Stimulated activated naive B cell treated with anti-CD40 and anti-IgM and Interleukin-4, amounts not matched to agents 10 μg/mL and 1 μg/mL and 100 μg/mL, for 72 hours (primary cell): ENCODE measurements at regions not wholly inside any gene's neighbourhood (a gene's known extent, or its start where the extent isn't known, plus 50 kb on each side); places are given as distances from the start of the nearest gene placed in this dataset.

ENCODE experiments used
- ATAC-seq, 2 donors: fragments of 150-1000 bp; cut with Tn5 transposase; replicated peaks; 2 replicates each; pipeline ENCODE4 v1.10.0; 2021; ENCODE audit warnings: moderate library complexity in 1 of 2
- DNase-seq: peaks from one replicate; pipeline ENCODE4 v3.0.0; 2021
- H3K27ac Mint-ChIP-seq: one replicate; pipeline ENCODE4 v1.8.0; 2022; ENCODE audit warnings: mild to moderate bottlenecking, mixed read lengths
- H3K27me3 Mint-ChIP-seq, 2 donors: one replicate each; pipeline ENCODE4 v1.8.0; 2022; ENCODE audit warnings: mixed read lengths in 2 of 2
- H3K36me3 Mint-ChIP-seq, 2 donors: one replicate each; pipeline ENCODE4 v1.8.0; 2022; ENCODE audit warnings: mixed read lengths in 2 of 2, mild to moderate bottlenecking in 1 of 2
- H3K4me1 Mint-ChIP-seq, 2 donors: one replicate each; pipeline ENCODE4 v1.8.0; 2022; ENCODE audit warnings: mixed read lengths in 2 of 2, mild to moderate bottlenecking in 1 of 2
- H3K4me3 Mint-ChIP-seq, 2 donors: one replicate each; pipeline ENCODE4 v1.8.0; 2022; ENCODE audit warnings: mild to moderate bottlenecking in 2 of 2, mixed read lengths in 2 of 2, moderate library complexity in 1 of 2
- H3K9me3 Mint-ChIP-seq, 2 donors: one replicate each; pipeline ENCODE4 v1.8.0; 2022; ENCODE audit warnings: mixed read lengths in 2 of 2, mild to moderate bottlenecking in 1 of 2

DNA sequence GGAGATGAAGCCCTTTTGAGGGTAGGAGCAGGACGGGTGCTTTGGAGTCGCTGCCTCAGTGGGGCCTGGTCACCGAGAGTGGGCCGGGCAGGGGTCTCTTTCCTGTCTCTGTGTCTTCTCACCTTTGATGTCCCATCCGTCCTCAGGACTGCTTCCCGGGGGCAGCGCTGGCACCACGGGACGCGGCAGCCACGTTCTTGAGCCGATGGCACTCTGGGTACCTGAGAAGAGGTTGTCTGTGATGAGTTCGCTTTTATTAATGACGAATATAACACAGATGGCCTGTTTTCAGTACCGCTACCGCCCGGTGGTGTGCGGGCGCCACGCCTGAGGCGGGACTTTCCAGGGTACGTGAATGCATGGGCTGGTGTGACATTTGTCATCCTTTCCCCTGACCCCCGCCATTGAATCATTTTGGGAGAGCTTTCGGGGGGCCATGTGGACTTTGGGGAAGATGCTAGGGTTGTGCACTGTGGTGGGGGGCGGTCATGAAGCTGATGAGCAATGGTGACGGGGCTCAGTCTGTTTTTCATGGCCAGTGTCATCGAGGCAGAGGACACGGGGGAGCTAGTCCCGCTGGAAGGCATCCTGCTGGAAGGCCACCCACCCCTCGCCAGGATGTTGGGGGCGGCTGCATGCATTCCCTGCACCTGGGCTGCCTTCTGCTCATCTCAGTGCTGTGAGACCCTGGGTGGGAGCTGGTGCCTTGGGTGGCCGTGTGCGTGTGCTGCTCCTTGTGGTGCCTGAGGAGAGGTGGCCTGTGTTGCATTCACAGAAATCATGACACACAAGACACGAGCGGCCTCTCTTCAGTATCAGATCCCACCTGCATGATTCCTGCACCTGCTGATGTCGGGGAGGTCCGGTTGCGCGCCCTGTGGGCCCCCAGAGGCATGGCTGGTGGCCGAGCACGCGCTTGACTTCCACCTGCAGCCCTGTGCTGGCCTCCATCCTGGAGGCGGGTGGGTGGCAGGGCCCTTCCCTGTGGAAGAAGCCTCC is 162.5 kb upstream of the RTL1 start:
- Mint-ChIP-seq H3K9me3 (peaks cover 5% of the 10 kb centered on the region in 2 donors), H3K4me3 (no peak overlapping the region), H3K4me1 (peaks cover 4 to 9% of the 10 kb centered on the region in 2 donors), H3K27me3 (peaks cover 36 to 46% of the 10 kb centered on the region in 2 donors), H3K27ac (no peak overlapping the region), H3K36me3 (no peaks in the 10 kb centered on the region)
- no peak for ATAC-seq
- no peak for DNase-seq

DNA sequence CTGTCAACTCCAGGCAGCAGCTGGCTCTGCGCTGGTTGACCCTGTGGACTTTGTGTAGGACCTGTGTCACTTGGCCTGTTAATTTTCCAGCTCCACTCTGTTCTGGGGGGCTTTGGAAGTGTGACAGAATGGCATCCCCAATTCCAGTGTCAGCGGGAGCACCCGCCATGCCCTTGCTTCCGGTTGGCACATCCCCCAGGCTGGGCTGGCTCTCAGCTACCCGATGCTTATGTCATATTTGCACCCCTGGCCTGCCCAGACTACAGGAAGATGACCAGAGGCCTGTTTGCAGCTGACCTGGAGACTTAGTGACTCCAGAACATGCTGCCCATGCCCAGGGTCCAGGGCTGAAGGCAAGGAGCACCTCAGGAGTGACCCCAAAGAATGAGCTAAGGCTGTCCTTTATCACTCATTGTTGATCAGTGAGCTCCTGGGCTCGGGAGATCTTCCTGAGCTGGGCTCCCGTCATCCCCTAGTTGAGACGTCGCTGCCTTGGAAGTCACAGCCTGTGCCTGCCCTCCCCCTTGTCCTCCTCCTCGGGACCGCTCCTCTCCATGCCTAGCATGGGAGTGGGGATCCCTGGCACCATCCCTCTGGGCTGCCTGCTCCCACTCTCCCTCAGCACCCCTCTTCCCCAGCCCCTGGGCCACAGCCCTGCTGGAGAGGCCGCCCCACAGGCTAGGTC is 163.4 kb upstream of the RTL1 start:
- DNase-seq (no peak), ATAC-seq (peak in 1 of 2 donors; percentile 7)
- Mint-ChIP-seq H3K27ac (no peak overlapping the region), H3K36me3 (no peaks in the 10 kb centered on the region), H3K4me3 (no peak overlapping the region), H3K27me3 (peaks cover 41 to 46% of the 10 kb centered on the region in 2 donors), H3K9me3 (no peaks in the 10 kb centered on the region), H3K4me1 (peaks cover 4 to 9% of the 10 kb centered on the region in 2 donors)

DNA sequence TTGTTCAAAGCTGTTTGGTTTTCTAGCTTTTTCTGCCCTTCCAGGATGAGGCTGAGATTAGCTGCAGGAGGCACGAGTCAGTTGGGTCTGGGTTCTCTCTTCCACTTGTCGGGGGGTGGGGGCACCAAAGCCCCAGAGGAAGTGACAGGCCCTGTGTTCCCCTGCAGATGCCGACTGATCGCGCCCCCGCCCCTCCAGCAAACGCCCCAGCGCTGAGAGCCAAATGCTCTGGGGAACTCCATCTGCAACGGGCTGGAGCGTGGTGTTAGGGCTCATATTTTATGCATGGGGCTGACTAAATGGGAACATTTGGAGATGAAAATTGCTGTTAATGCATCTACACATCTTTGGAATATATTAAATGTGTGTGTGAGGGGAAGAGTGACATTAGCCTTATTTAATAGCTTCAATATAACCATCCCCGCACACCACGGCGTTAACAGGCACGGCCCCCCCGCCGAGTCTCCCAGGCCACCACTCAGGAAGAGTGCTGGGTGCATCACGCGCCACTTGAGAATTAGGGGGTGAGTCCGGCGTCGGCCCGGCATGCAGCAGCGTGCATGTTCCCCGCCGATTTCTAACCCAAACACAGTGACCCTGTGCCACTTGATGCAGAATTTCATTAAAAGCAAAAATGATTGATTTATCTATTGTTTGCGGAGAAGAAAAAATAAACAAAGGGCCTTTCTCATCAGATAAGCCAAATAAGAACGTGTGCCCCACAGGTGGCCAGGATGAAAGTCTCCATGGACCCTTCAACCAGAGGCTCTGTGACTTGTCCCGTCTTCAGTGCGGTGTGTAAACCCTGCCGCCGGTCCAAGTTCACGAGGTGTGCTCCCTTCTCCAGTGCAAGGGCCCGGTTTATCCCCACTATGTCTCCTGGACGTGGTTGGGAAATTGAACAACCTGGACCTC is 165.0 kb upstream of the RTL1 start:
- Mint-ChIP-seq H3K27ac (no peak overlapping the region), H3K9me3 (no peaks in the 10 kb centered on the region), H3K4me3 (no peak overlapping the region), H3K27me3 (peaks cover 47 to 51% of the 10 kb centered on the region in 2 donors), H3K36me3 (no peaks in the 10 kb centered on the region), H3K4me1 (peaks cover 6 to 17% of the 10 kb centered on the region in 2 donors)
- DNase-seq (no peak), ATAC-seq (no peak)

DNA sequence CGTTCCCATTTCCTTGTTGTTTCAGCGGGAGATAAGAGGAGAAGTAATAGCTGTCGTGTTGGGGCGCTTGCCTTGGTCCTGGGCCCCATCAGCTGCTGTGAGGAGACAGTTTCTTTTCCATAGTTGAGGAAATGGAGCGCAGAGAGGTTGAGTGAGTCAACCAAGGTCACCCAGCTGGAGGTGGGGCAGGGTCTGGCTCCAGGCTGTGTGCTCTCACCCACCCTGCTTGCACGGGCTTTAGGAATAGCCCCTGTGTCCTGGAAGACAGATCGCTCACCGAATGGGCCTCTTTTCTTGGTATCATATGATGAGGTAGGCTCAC is 165.7 kb upstream of the RTL1 start:
- ATAC-seq = no peak
- Mint-ChIP-seq H3K36me3 (no peaks in the 10 kb centered on the region), H3K4me1 (peaks cover 8 to 21% of the 10 kb centered on the region in 2 donors), H3K27me3 (peaks cover 48 to 54% of the 10 kb centered on the region in 2 donors), H3K27ac (no peak overlapping the region), H3K4me3 (no peak overlapping the region), H3K9me3 (no peaks in the 10 kb centered on the region)
- no peak for DNase-seq

DNA sequence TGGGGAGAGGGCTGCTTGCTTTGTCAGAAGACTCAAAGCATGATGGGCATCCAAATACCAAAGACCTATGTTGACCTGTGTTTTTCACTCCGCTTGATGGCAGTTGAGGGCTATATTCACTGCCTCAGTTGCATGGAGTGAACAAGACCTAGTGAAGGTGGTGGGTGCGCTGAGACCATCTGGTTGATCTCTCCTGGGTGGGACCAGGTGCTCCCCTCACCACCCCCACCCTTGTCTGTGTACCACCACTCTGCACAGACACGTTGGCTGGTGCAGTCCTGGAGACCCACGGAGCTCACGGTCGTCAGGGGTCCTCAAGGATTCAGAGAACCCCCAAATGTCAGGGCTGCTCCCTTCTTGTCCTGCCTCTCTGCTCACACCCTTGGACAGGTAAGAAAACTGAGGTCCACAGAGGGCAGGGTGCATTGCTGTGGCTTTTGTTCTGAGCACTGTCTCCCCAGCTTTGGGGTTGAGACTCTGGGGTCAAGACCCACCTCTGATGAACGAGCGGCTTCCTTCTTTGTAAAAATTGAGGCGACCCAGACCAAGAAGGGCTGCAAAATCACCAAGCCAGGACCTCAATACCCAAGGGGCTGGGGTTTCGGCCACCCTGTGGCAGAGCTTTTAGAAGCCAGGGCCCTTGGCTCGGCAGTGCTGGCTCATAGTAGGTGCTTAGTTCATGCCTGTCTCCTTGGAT is 166.3 kb upstream of the RTL1 start:
- DNase-seq (no peak), ATAC-seq (no peak)
- peaks cover 12 to 27% of the 10 kb centered on the region in 2 donors for H3K4me1 Mint-ChIP-seq
- no peak overlapping the region for H3K27ac Mint-ChIP-seq
- no peaks in the 10 kb centered on the region for H3K36me3 Mint-ChIP-seq
- H3K4me3 Mint-ChIP-seq = no peak overlapping the region
- peaks cover 53 to 59% of the 10 kb centered on the region in 2 donors for H3K27me3 Mint-ChIP-seq
- H3K9me3 Mint-ChIP-seq = no peaks in the 10 kb centered on the region

DNA sequence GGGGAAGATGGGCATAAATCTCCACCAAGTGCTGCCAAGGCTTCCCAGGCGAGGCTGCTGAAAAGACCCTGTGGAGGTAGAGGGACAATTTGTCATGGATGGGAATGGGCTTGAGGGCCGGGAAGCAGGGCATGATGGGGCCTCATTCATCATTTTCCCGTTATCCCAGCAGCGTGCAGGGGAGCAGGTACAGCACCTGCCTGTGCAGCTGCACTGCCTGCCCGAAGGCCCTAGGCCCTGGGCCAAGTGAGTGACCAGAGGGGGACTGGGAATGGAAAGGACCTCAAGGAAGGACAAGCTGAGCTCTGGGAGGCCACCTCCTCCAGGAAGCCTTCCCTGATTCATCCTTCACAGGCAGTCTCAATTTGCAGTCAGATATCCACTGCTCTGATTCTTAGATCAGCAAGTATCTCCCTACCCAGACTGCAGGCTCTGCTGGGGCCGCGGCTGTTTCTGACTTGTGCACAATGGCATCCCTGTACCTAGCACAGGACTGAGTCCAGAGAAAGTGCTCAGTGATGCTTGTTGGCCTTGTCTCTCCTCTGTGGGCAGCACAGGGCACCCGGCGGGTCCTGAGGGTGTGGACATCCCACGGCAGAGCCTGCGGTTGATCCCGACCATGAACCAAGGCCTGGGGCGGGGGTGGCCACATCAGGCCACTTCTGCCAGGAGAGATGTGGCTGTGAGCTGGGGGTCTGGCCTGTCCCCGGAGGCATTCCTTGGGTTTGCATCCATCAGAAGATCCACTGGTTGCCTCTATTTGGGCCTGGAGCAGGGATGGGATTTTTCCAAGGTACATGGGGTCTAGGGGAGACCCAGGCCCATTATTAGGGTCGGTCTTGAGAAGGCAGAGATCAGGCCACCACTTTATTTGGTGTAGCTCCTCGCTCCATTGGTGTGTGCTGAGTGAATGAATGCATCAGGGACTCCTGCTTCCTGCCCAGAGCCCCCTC is 167.3 kb upstream of the RTL1 start:
- DNase-seq = no peak
- H3K36me3 Mint-ChIP-seq = no peaks in the 10 kb centered on the region
- H3K27ac Mint-ChIP-seq = no peak overlapping the region
- H3K27me3 Mint-ChIP-seq = peaks cover 61 to 63% of the 10 kb centered on the region in 2 donors
- no peaks in the 10 kb centered on the region for H3K9me3 Mint-ChIP-seq
- peaks cover 20 to 37% of the 10 kb centered on the region in 2 donors for H3K4me1 Mint-ChIP-seq
- ATAC-seq = no peak
- no peak overlapping the region for H3K4me3 Mint-ChIP-seq

DNA sequence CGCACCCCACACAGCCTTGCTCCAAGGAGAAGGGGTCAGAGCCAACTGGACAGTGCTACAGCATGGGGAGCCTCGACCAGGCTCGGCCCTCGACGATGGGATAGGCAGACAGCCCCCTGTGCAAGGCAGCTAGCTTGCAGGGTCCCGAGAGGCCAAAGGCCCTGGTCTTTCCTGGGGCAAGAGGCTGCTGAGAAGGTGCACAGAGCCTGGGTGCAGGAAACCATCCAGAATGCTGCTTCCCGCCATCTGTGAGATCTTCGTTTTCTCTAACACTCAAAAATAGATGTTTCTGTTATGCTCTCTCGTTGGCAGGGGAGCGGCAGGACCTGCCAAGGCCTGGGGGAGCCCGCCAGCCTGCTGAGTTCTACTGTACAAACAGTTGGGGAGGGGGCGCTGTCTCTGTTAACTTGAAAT is 168.0 kb upstream of the RTL1 start:
- peaks cover 22 to 39% of the 10 kb centered on the region in 2 donors for H3K4me1 Mint-ChIP-seq
- H3K9me3 Mint-ChIP-seq = no peaks in the 10 kb centered on the region
- DNase-seq = no peak
- ATAC-seq = no peak
- H3K27me3 Mint-ChIP-seq = peaks cover 66 to 68% of the 10 kb centered on the region in 2 donors
- no peak overlapping the region for H3K4me3 Mint-ChIP-seq
- no peaks in the 10 kb centered on the region for H3K36me3 Mint-ChIP-seq
- H3K27ac Mint-ChIP-seq = no peak overlapping the region

DNA sequence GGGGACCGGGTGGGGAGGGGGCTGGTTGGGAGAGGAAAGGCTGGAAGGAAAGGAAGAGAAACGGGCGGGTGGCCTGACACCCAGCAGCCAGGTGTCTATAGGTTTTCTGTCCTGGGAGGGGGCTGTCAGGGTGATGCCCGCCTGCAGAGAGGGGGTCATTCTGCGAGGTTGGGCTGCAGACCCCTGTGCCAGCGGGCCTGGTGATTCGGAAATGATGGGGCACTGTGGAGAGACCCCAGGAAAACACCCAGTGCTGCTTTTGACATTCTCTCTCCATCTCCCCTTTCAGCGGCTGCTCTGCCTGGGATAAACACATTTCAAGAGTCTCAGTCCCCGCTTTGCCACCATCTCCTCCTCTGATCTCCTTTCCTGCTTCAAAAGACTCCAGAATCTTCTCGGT is 168.5 kb upstream of the RTL1 start:
- ATAC-seq (no peak), DNase-seq (no peak)
- Mint-ChIP-seq H3K27ac (no peak overlapping the region), H3K27me3 (peaks cover 72 to 73% of the 10 kb centered on the region in 2 donors), H3K9me3 (no peaks in the 10 kb centered on the region), H3K36me3 (peaks cover 0 to 1% of the 10 kb centered on the region in 2 donors), H3K4me1 (peaks cover 27 to 45% of the 10 kb centered on the region in 2 donors), H3K4me3 (no peak overlapping the region)

DNA sequence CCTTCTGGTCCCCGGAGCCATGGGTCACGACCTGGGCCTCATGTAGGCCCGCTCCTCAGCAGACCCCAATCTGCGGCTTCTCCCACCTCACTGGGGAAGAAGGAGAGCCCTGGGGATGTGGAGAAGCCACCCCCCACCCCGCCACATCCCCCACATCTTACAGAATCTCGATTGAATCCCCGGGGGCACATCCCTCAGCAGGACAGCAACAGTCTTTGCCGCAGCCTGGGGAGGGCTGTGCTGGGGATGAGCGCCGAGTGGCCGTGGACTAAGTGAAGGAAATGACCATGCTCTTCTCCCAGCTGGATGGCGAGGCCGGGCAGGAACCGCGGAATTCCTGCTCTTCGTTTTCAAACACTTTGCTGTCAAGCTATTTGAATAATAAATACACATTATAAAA is 169.0 kb upstream of the RTL1 start:
- H3K4me3 Mint-ChIP-seq = no peak overlapping the region
- no peak overlapping the region for H3K27ac Mint-ChIP-seq
- H3K27me3 Mint-ChIP-seq = peaks cover 75% of the 10 kb centered on the region in 2 donors
- peaks cover 0 to 1% of the 10 kb centered on the region in 2 donors for H3K36me3 Mint-ChIP-seq
- peaks cover 32 to 50% of the 10 kb centered on the region in 2 donors for H3K4me1 Mint-ChIP-seq
- ATAC-seq (no peak), DNase-seq (no peak)
- no peaks in the 10 kb centered on the region for H3K9me3 Mint-ChIP-seq

DNA sequence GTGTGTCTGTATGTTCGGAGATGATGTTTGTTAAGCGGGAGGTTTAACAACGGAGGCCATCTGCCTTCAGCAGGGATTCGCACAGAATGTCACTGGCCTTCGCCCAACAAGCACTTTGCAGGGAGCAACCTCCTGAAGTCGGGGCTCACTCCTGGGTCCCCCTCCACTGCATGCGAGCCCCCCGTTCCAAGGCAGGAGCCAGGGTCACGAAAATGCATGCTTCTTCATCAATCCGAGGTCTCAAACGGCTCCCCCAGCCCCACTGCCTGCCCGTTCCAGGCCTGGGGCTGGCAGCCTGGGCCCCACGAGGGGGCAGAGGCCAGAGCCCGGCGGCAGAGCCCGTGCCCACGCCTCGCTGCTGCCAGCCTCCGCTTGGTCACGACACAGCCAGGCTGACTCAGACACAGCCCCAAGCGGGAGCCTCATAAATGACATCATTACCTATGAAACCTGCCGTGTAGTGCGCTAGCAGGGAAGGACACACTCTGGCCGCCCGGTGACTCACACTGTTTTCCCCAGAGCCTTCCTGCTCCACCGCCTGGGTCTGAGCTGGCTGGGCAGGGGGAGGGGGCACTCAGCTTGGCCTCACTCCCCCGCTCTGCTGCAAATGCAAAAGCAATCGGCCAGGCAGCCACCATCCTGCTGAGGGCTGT is 169.5 kb upstream of the RTL1 start:
- peak; percentile 86 for ATAC-seq
- Mint-ChIP-seq H3K27me3 (peaks cover 73 to 75% of the 10 kb centered on the region in 2 donors), H3K27ac (peak overlapping the region; percentile 51), H3K36me3 (peaks cover 0 to 1% of the 10 kb centered on the region in 2 donors), H3K9me3 (no peaks in the 10 kb centered on the region), H3K4me3 (peak overlapping the region in 1 of 2 donors; percentile 19), H3K4me1 (peaks cover 34 to 52% of the 10 kb centered on the region in 2 donors)
- DNase-seq = peak; percentile 77

DNA sequence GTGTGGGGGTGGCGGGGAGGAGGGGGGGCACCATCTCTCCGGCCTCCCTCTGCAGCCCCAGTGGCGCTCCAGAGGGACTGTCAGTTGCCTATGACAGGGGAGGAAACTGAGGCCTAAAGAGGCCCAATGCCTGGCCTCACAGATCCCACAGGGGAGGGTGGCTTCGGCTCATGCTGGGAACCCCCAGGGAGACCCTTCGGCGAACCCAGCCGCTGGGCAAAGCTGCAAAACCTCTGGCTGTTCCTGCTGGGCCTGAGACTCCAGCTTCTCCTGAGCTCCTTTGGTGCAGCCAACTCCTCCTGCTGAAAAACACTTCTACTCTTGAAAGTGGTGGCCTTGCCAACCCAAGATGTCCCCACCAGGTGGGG is 170.1 kb upstream of the RTL1 start:
- no peak for ATAC-seq
- no peaks in the 10 kb centered on the region for H3K9me3 Mint-ChIP-seq
- H3K4me3 Mint-ChIP-seq = peak overlapping the region in 1 of 2 donors; percentile 19
- peaks cover 0 to 1% of the 10 kb centered on the region in 2 donors for H3K36me3 Mint-ChIP-seq
- H3K4me1 Mint-ChIP-seq = peaks cover 38 to 55% of the 10 kb centered on the region in 2 donors
- peaks cover 75 to 76% of the 10 kb centered on the region in 2 donors for H3K27me3 Mint-ChIP-seq
- DNase-seq = no peak
- H3K27ac Mint-ChIP-seq = no peak overlapping the region
